DND-41 (cell line): ENCODE measurements at regions not wholly inside any gene's neighbourhood (a gene's known extent, or its start where the extent isn't known, plus 50 kb on each side); places are given as distances from the start of the nearest gene placed in this dataset.

Experiments used
- CTCF ChIP-seq: IDR thresholded peaks from 2 replicates; pipeline ENCODE4 v1.5.1; 2012; ENCODE audit warnings: borderline replicate concordance, low read length, moderate library complexity, mild to moderate bottlenecking; ENCODE audit not compliant: poor library complexity, severe bottlenecking; ENCODE audit errors: extremely low read depth
- EZH2 ChIP-seq: IDR thresholded peaks from 3 replicates; pipeline ENCODE4 v1.6.1; 2012; ENCODE audit warnings: borderline replicate concordance, low read depth, mild to moderate bottlenecking, moderate library complexity, low read length, inconsistent platforms; ENCODE audit not compliant: severe bottlenecking

GRCh38 chr4:124459196-124459940, 253.2 kb downstream of the ANKRD50 start:
- TF ChIP-seq CTCF (no peak), EZH2 (no peak)
